OCI-LY7 (cell line): ENCODE measurements at regions not wholly inside any gene's neighbourhood (a gene's known extent, or its start where the extent isn't known, plus 50 kb on each side); places are given as distances from the start of the nearest gene placed in this dataset.

Experiments
- BruUV-seq: library from RNA; stranded (reverse); fragments of 400-500 nt; replicated peaks from 2 replicates; lab custom pipeline; 2021; lab: Mats Ljungman, UMichigan
- CTCF ChIA-PET: fragments of 300-600 bp; sonication (Branson Sonifier 250); formaldehyde crosslinking; loops from one replicate; lab custom pipeline; 2022; ENCODE audit warnings: antibody characterized with exemption; ENCODE audit not compliant: unreplicated experiment; lab: Charles Lee
- POLR2A ChIA-PET: fragments of 300-600 bp; sonication (Branson Sonifier 250); formaldehyde crosslinking; loops from one replicate; lab custom pipeline; 2022; ENCODE audit warnings: antibody characterized with exemption; lab: Charles Lee
- DNase-seq: peaks from one replicate; pipeline ENCODE4 v3.0.0-alpha.2; 2015; ENCODE audit warnings: low spot score
- H2AFZ ChIP-seq: fragments of 200-600 bp; sonication (generic), shearing (Covaris generic); 2 replicates; pipeline ENCODE4 v1.6.1; 2014; ENCODE audit warnings: mild to moderate bottlenecking, antibody characterized with exemption, low read length, moderate library complexity
- H3K27ac ChIP-seq: fragments of 200-600 bp; sonication (generic); 2 replicates; pipeline ENCODE4 v1.5.1; 2014; ENCODE audit warnings: mixed run types, low read depth, mild to moderate bottlenecking, moderate library complexity, low read length, inconsistent platforms; ENCODE audit not compliant: poor library complexity, severe bottlenecking
- H3K36me3 ChIP-seq: fragments of 200-600 bp; sonication (generic); 2 replicates; pipeline ENCODE4 v1.6.1; 2014; ENCODE audit warnings: mild to moderate bottlenecking, antibody characterized with exemption, low read length, moderate library complexity, mixed read lengths; ENCODE audit not compliant: insufficient read depth
- H3K4me1 ChIP-seq: fragments of 200-600 bp; sonication (generic); 2 replicates; pipeline ENCODE4 v1.5.1; 2014; ENCODE audit warnings: mild to moderate bottlenecking, low read length; ENCODE audit not compliant: insufficient read depth, poor library complexity, severe bottlenecking
- H3K4me2 ChIP-seq: fragments of 200-600 bp; sonication (generic); 2 replicates; pipeline ENCODE4 v1.6.1; 2014; ENCODE audit warnings: mild to moderate bottlenecking, low read length
- H3K4me3 ChIP-seq: fragments of 200-600 bp; sonication (generic); 2 replicates; pipeline ENCODE4 v1.5.1; 2014; ENCODE audit warnings: mild to moderate bottlenecking, low read depth, low read length; ENCODE audit not compliant: poor library complexity, severe bottlenecking
- H3K79me2 ChIP-seq: fragments of 200-600 bp; sonication (generic); 2 replicates; pipeline ENCODE4 v1.6.1; 2016; ENCODE audit warnings: low read depth, mild to moderate bottlenecking, low read length, moderate library complexity, mixed read lengths; ENCODE audit not compliant: insufficient read depth
- H3K9me2 ChIP-seq: fragments of 200-600 bp; sonication (generic); 2 replicates; pipeline ENCODE4 v1.6.1; 2016; ENCODE audit warnings: mild to moderate bottlenecking, low read length, mixed read lengths; ENCODE audit not compliant: insufficient read depth
- H3K9me3 ChIP-seq: fragments of 200-600 bp; sonication (generic); 2 replicates; pipeline ENCODE4 v1.6.1; 2014; ENCODE audit warnings: mild to moderate bottlenecking, mixed run types, low read length, mixed read lengths
- H4K20me1 ChIP-seq: fragments of 200-600 bp; sonication (generic); 2 replicates; pipeline ENCODE4 v1.6.1; 2014; ENCODE audit warnings: mild to moderate bottlenecking, antibody characterized with exemption, low read length, moderate library complexity, mixed read lengths; ENCODE audit not compliant: insufficient read depth
- EZH2phosphoT487 ChIP-seq: fragments of 200-600 bp; sonication (generic); IDR thresholded peaks from 2 replicates; pipeline ENCODE4 v1.6.1; 2018; ENCODE audit warnings: low read depth, borderline replicate concordance, mild to moderate bottlenecking, mixed run types, antibody characterized with exemption, low read length, moderate library complexity, mixed read lengths
- intact Hi-C: fragments of 100-400 bp; cut with micrococcal nuclease; formaldehyde crosslinking; loops from one replicate; pipeline ENCODE4 v1.10.0; 2022; ENCODE audit not compliant: unreplicated experiment
- TF ChIP-seq, protein P1 (sequence below): fragments of 200-600 bp; sonication (generic); conservative IDR thresholded peaks from 2 replicates; pipeline ENCODE4 v1.5.1; 2014; ENCODE audit warnings: mild to moderate bottlenecking, antibody characterized with exemption, low read length, moderate library complexity, mixed read lengths

DNA sequence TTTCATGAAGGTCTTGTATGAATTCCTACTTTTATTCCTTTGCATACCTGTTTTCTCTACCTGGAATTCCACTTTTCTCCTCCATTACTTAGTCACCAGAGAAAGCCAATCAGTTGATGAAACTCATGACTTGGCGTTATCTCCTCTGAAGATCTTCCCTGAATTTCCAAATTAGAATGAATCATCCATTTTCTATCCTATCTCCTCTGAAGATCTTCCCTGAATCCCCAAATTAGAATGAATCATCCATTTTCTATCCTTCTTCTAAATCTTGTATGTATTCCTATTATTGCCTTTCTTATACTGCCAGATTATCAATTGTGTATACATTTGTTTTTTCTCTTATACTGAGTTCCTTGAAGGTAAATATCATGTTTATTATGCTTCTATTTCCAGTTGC, 440.4 kb downstream of the CCDC85A start:
- no peak for DNase-seq
- Histone ChIP-seq H3K4me1 (no peaks in the 10 kb centered on the region), H2AFZ (no peak overlapping the region), H3K36me3 (no peaks in the 10 kb centered on the region), H3K9me3 (no peaks in the 10 kb centered on the region), H3K79me2 (no peaks in the 10 kb centered on the region), H3K4me3 (no peak overlapping the region), H3K9me2 (no peaks in the 10 kb centered on the region), H3K27ac (no peak overlapping the region), H3K4me2 (no peak overlapping the region), H4K20me1 (no peaks in the 10 kb centered on the region)
- intact Hi-C loops, result no loop called here
- BruUV-seq, result no TSS peak
- ChIA-PET POLR2A (no interaction called here), CTCF (no interaction called here)
- TF ChIP-seq EZH2phosphoT487, result no peak
- TF ChIP-seq, protein P1, sequence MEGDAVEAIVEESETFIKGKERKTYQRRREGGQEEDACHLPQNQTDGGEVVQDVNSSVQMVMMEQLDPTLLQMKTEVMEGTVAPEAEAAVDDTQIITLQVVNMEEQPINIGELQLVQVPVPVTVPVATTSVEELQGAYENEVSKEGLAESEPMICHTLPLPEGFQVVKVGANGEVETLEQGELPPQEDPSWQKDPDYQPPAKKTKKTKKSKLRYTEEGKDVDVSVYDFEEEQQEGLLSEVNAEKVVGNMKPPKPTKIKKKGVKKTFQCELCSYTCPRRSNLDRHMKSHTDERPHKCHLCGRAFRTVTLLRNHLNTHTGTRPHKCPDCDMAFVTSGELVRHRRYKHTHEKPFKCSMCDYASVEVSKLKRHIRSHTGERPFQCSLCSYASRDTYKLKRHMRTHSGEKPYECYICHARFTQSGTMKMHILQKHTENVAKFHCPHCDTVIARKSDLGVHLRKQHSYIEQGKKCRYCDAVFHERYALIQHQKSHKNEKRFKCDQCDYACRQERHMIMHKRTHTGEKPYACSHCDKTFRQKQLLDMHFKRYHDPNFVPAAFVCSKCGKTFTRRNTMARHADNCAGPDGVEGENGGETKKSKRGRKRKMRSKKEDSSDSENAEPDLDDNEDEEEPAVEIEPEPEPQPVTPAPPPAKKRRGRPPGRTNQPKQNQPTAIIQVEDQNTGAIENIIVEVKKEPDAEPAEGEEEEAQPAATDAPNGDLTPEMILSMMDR, result no peak

DNA sequence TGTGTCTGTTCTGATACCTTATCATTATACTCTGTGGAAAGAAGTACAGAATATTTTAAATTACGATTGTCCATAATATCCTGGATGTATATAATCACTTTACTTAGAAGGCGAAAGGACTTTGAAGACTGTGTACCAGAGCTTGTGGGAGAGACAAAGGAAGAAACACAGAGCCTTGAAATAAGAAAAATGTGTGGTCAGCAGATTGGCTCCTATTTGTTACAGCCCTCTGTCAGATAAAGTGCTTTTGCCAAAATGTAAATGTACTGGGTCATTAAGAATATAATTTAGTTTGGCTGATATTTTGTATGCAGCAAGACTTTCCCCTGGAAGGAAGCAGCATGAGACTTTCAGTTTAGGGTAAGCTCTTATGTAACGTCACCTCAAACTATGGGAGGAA, 443.1 kb downstream of the CCDC85A start:
- Histone ChIP-seq H3K9me2 (no peaks in the 10 kb centered on the region), H4K20me1 (no peaks in the 10 kb centered on the region), H3K36me3 (no peaks in the 10 kb centered on the region), H3K79me2 (no peaks in the 10 kb centered on the region), H2AFZ (no peak overlapping the region), H3K9me3 (no peaks in the 10 kb centered on the region), H3K27ac (no peak overlapping the region), H3K4me1 (no peaks in the 10 kb centered on the region), H3K4me3 (no peak overlapping the region), H3K4me2 (no peak overlapping the region)
- BruUV-seq, result no TSS peak
- intact Hi-C loops, result no loop called here
- DNase-seq, result no peak
- ChIA-PET CTCF (no interaction called here), POLR2A (no interaction called here)
- TF ChIP-seq EZH2phosphoT487, result no peak
- TF ChIP-seq, protein P1, result no peak

DNA sequence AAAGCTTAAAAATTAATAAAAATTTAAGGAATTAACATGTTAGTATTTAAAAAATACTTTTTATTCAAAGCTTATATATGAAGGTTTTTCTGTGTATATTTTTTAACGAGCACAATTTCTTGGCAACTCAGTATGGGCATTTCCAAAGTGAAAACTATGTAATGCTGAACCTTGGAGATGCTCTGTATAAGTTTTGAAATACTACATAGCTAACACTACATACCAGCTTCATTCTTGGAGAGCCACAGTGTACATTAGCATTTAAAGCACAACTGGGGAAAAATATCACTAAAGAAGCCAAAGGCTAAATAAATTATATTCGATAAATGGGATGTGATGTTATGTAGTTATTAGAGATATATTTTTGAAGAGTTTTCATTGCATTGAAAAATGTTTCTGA, 446.5 kb downstream of the CCDC85A start:
- CTCF ChIA-PET, result no interaction called here
- Histone ChIP-seq H3K9me3 (no peaks in the 10 kb centered on the region), H3K79me2 (no peaks in the 10 kb centered on the region), H3K9me2 (no peaks in the 10 kb centered on the region), H2AFZ (no peak overlapping the region), H3K36me3 (no peaks in the 10 kb centered on the region), H3K4me1 (no peaks in the 10 kb centered on the region), H3K4me2 (no peak overlapping the region), H3K4me3 (no peak overlapping the region), H3K27ac (no peak overlapping the region), H4K20me1 (no peaks in the 10 kb centered on the region)
- no peak for TF ChIP-seq EZH2phosphoT487
- TF ChIP-seq, protein P1, result no peak
- POLR2A ChIA-PET, result interaction anchor here (0.5 to 0.9 kb wide), 2 partner anchors 13 to 24 kb away, joined by 3 to 8 read pairs; no protein-coding TSS in a partner anchor
- intact Hi-C loops, result no loop called here
- DNase-seq, result no peak
- no TSS peak for BruUV-seq
